ENCODE measurements at regions not wholly inside any gene's neighbourhood (a gene's known extent, or its start where the extent isn't known, plus 50 kb on each side); places are given as distances from the start of the nearest gene placed in this dataset.

- DNase-seq (no peak), ATAC-seq (ENCODE audit: low read depth) (no peak)
- H2BK120ac ChIP-seq (ENCODE audit: low read depth, low read length) = no peak overlapping the region
- no peak overlapping the region for H2AK9ac ChIP-seq (replicated peaks; ENCODE audit: low read depth, low read length, poor library complexity)
- no peak overlapping the region for H2AK5ac ChIP-seq (ENCODE audit: low read depth, low read length)
- no peak overlapping the region for H3K4ac ChIP-seq (ENCODE audit: low read depth, low read length)
- no peak overlapping the region for H3K9ac ChIP-seq (ENCODE audit: low read depth, low read length)
- no peak overlapping the region for H3K4me2 ChIP-seq (ENCODE audit: low read depth, low read length)
- H4K91ac ChIP-seq (ENCODE audit: insufficient read depth, low read depth, low read length) = no peak overlapping the region
- H3K4me3 ChIP-seq (ENCODE audit: insufficient read depth, low read depth, low read length) = no peak overlapping the region
- no TSS peak for BruUV-seq (replicated peaks)
- no peak overlapping the region for H2BK15ac ChIP-seq (ENCODE audit: low read depth, low read length)
- no peak overlapping the region for H4K5ac ChIP-seq (ENCODE audit: low read depth, low read length)
- no peak overlapping the region for H3K27ac ChIP-seq (ENCODE audit: insufficient read depth, low read length)
- H4K20me1 ChIP-seq (ENCODE audit: insufficient read depth, low read length) = no peaks in the 10 kb centered on the region
- in situ Hi-C loops (cut with MboI; ENCODE audit: low sequenced_read_pairs) = no loop called here
- dilution Hi-C loops (cut with HindIII; ENCODE audit: low sequenced_read_pairs, unreplicated experiment) = no loop called here
- no peak overlapping the region for H2BK20ac ChIP-seq (ENCODE audit: low read depth, low read length)
- H2AFZ ChIP-seq (replicated peaks; ENCODE audit: low read length, poor library complexity) = no peak overlapping the region
- no peaks in the 10 kb centered on the region for H3K79me1 ChIP-seq (ENCODE audit: low read depth in 1 of 2, low read length in 2 of 2)
- H3K9me3 ChIP-seq (ENCODE audit: control insufficient read depth, insufficient read depth, low read length) = no peaks in the 10 kb centered on the region
- H2BK5ac ChIP-seq (ENCODE audit: low read depth, low read length, poor library complexity, severe bottlenecking) = no peak overlapping the region
- CTCF ChIA-PET = no interaction called here
- TF ChIP-seq CHD1 (IDR thresholded peaks at IDR 0.05; ENCODE audit: low read depth, low read length) (no peak), MXI1 (IDR thresholded peaks at IDR 0.05; ENCODE audit: borderline replicate concordance, low read depth, low read length) (no peak), MAZ (IDR thresholded peaks at IDR 0.05; ENCODE audit: borderline replicate concordance, low read depth, low read length) (no peak), NFE2L2 (IDR thresholded peaks at IDR 0.05; ENCODE audit: low read depth, low read length) (no peak), RFX5 (IDR thresholded peaks at IDR 0.05; ENCODE audit: low read depth, low read length) (no peak), USF2 (IDR thresholded peaks at IDR 0.05; ENCODE audit: low read depth, low read length) (no peak), POLR2A (IDR thresholded peaks at IDR 0.05; ENCODE audit: low read depth, low read length) (no peak), ELK1 (IDR thresholded peaks at IDR 0.05; ENCODE audit: borderline replicate concordance, low read depth, low read length) (no peak), FOS (IDR thresholded peaks at IDR 0.05; ENCODE audit: low read depth, low read length) (no peak), BHLHE40 (IDR thresholded peaks at IDR 0.05; ENCODE audit: low read depth, low read length) (no peak)
- H3K18ac ChIP-seq (ENCODE audit: low read depth, low read length) = no peak overlapping the region
- intact Hi-C loops (cut with micrococcal nuclease) = no loop called here
- no peaks in the 10 kb centered on the region for H3K9me1 ChIP-seq (ENCODE audit: insufficient read depth, low read length)
- no peak overlapping the region for H3K56ac ChIP-seq (ENCODE audit: extremely low read depth, insufficient read depth, low read length)
- H3K4me1 ChIP-seq (ENCODE audit: control insufficient read depth, insufficient read depth, low read length) = no peaks in the 10 kb centered on the region
- no peak overlapping the region for H3K23ac ChIP-seq (ENCODE audit: low read depth, low read length)
- peaks cover 20% of the 10 kb centered on the region for H3K27me3 ChIP-seq (ENCODE audit: control insufficient read depth, insufficient read depth, low read length)
- H4K8ac ChIP-seq (ENCODE audit: low read depth in 2 of 2, low read length in 2 of 2) = no peak overlapping the region
- H3K36me3 ChIP-seq (ENCODE audit: control insufficient read depth, insufficient read depth, low read length) = no peaks in the 10 kb centered on the region
- H3K14ac ChIP-seq (replicated peaks; ENCODE audit: low read depth, low read length) = no peak overlapping the region
- POLR2A ChIA-PET (ENCODE audit: unreplicated experiment) = no interaction called here
- 80% methylated on average over 5 of the region's 19 CpGs; no CpG with 5 or more reads in 1 of the 2 experiments for WGBS, 2 experiments (ENCODE audit: extremely low coverage in 2 of 2, insufficient read length in 1 of 2)
Measured at GRCh38 chr10:93248583-93249227, 175.0 kb downstream of the CYP26A1 start.

All from IMR-90 (cell line).